ENCODE measurements at regions not wholly inside any gene's neighbourhood (a gene's known extent, or its start where the extent isn't known, plus 50 kb on each side); places are given as distances from the start of the nearest gene placed in this dataset.

- 97% methylated on average over 2 of the region's 2 CpGs for WGBS
- Histone ChIP-seq H3K9me3 (ENCODE audit: insufficient read depth, low read depth, low read length) (no peaks in the 10 kb centered on the region), H3K9ac (ENCODE audit: low read depth, low read length) (no peak overlapping the region), H3K36me3 (ENCODE audit: insufficient read depth, low read length) (no peaks in the 10 kb centered on the region), H3K27ac (ENCODE audit: low read depth, low read length) (no peak overlapping the region), H3K4me3 (ENCODE audit: low read length) (no peak overlapping the region), H3K4me1 (ENCODE audit: insufficient read depth, low read length) (no peaks in the 10 kb centered on the region), H3K27me3 (ENCODE audit: insufficient read depth, low read length) (no peaks in the 10 kb centered on the region)
These were observed 371.3 kb downstream of the GPM6A start for GRCh38 chr4:175440786-175441185.

- Histone ChIP-seq H3K27me3 (ENCODE audit: insufficient read depth, low read length) (no peaks in the 10 kb centered on the region), H3K9ac (ENCODE audit: low read depth, low read length) (no peak overlapping the region), H3K4me1 (ENCODE audit: insufficient read depth, low read length) (no peaks in the 10 kb centered on the region), H3K36me3 (ENCODE audit: insufficient read depth, low read length) (no peaks in the 10 kb centered on the region), H3K4me3 (ENCODE audit: low read length) (no peak overlapping the region), H3K9me3 (ENCODE audit: insufficient read depth, low read depth, low read length) (no peaks in the 10 kb centered on the region), H3K27ac (ENCODE audit: low read depth, low read length) (no peak overlapping the region)
- WGBS, result 97% methylated on average over 7 of the region's 7 CpGs
These were observed 370.8 kb downstream of the GPM6A start for GRCh38 chr4:175441256-175441655.

DNA sequence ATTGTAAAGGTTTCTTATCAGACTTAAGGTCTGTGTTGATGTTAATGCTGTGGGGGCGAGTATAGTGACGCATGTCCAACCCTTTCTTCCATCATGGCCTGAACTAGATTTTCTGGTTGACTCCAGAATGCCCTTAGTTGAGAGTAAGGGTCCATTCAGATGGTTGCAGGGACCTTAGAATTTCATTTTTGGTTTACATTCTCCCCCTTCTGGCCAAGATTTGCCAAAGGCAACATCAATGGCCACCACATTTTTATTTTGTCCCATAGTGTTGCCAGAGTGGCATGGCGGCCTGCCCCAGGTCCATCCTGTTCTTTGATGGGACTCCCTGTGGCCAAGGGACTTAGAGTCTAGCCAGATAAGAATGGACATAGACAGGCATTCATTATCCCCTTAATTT is 368.5 kb downstream of the GPM6A start:
- no peaks in the 10 kb centered on the region for H3K9me3 ChIP-seq (ENCODE audit: insufficient read depth, low read depth, low read length)
- H3K36me3 ChIP-seq (ENCODE audit: insufficient read depth, low read length), result no peaks in the 10 kb centered on the region
- no peak overlapping the region for H3K9ac ChIP-seq (ENCODE audit: low read depth, low read length)
- no peak overlapping the region for H3K27ac ChIP-seq (ENCODE audit: low read depth, low read length)
- WGBS, result 90% methylated on average over 2 of the region's 3 CpGs
- no peak overlapping the region for H3K4me3 ChIP-seq (ENCODE audit: low read length)
- no peaks in the 10 kb centered on the region for H3K27me3 ChIP-seq (ENCODE audit: insufficient read depth, low read length)
- H3K4me1 ChIP-seq (ENCODE audit: insufficient read depth, low read length), result no peaks in the 10 kb centered on the region

DNA sequence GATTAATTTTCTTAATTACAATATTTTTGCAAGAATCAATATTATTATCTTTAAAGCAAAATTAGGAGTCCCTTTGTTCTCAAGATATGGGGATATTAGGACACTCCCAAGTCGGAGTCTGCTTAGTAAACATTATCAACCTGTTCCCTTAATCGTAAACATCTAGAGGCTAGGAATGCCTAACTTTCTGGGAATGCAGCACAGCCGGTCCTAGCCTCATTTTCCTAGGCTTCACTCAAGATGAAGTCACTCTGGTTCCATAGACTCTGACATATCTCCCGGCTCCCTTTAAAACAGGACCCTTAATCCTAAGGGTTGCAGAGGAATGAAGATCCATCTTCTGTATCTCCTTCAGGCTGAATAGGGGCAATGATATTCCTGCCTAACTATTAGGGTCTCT is 367.6 kb downstream of the GPM6A start:
- H3K4me1 ChIP-seq (ENCODE audit: insufficient read depth, low read length), result no peaks in the 10 kb centered on the region
- H3K4me3 ChIP-seq (ENCODE audit: low read length), result no peak overlapping the region
- H3K9me3 ChIP-seq (ENCODE audit: insufficient read depth, low read depth, low read length), result no peaks in the 10 kb centered on the region
- no peak overlapping the region for H3K9ac ChIP-seq (ENCODE audit: low read depth, low read length)
- no peaks in the 10 kb centered on the region for H3K36me3 ChIP-seq (ENCODE audit: insufficient read depth, low read length)
- H3K27me3 ChIP-seq (ENCODE audit: insufficient read depth, low read length), result no peaks in the 10 kb centered on the region
- H3K27ac ChIP-seq (ENCODE audit: low read depth, low read length), result no peak overlapping the region
- 96% methylated on average over 4 of the region's 4 CpGs for WGBS

- no peaks in the 10 kb centered on the region for H3K4me1 ChIP-seq (ENCODE audit: insufficient read depth, low read length)
- 95% methylated on average over 1 of the region's 1 CpG for WGBS
- no peaks in the 10 kb centered on the region for H3K9me3 ChIP-seq (ENCODE audit: insufficient read depth, low read depth, low read length)
- no peak overlapping the region for H3K9ac ChIP-seq (ENCODE audit: low read depth, low read length)
- H3K27me3 ChIP-seq (ENCODE audit: insufficient read depth, low read length), result no peaks in the 10 kb centered on the region
- H3K27ac ChIP-seq (ENCODE audit: low read depth, low read length), result no peak overlapping the region
- H3K4me3 ChIP-seq (ENCODE audit: low read length), result no peak overlapping the region
- no peaks in the 10 kb centered on the region for H3K36me3 ChIP-seq (ENCODE audit: insufficient read depth, low read length)
These were observed 365.0 kb downstream of the GPM6A start for GRCh38 chr4:175447016-175447415.

GRCh38 chr4:175450446-175450845 is 361.6 kb downstream of the GPM6A start:
- no peak overlapping the region for H3K9ac ChIP-seq (ENCODE audit: low read depth, low read length)

DNA sequence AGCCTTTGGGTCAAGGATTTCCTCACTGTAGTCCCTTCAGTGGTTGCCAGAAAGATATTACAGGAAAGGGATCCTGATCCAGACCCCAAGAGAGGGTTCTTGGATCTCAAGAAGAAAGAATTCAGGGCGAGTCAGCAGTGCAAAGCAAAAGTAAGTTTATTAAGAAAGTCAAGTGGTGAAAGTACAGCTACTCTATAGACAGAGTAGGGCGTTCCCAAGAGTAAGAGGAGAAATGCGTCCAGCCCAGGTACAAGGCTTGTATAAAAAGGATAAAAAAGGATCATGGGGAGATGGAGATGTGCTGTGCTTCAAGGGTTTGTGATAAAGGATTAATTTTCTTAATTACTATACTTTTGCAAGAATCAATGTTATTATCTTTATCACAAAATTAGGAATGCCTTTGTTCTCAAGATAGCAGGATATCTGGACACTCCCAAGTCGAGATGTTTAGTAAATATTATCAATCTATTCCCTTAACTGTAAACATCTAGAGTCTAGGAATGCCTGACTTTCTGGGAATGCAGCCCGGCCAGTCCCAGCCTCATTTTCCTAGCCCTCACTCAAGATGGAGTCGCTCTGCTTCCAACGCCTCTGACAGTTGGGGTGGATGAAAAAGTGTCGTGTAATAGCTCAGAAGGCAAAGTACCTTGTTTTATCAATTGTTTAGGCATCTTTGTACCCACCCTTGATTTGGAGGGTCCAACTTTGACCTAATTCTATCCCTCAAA is 360.7 kb downstream of the GPM6A start:
- H3K4me1 ChIP-seq (ENCODE audit: insufficient read depth, low read length), result no peaks in the 10 kb centered on the region
- 94% methylated on average over 6 of the region's 8 CpGs for WGBS
- H3K27me3 ChIP-seq (ENCODE audit: insufficient read depth, low read length), result no peaks in the 10 kb centered on the region
- H3K27ac ChIP-seq (ENCODE audit: low read depth, low read length), result no peak overlapping the region
- H3K36me3 ChIP-seq (ENCODE audit: insufficient read depth, low read length), result no peaks in the 10 kb centered on the region
- no peak overlapping the region for H3K4me3 ChIP-seq (ENCODE audit: low read length)
- no peak overlapping the region for H3K9ac ChIP-seq (ENCODE audit: low read depth, low read length)
- 0 out of 2 replicates have a peak, but pooled peaks cover 7% of the 10 kb centered on the region for H3K9me3 ChIP-seq (ENCODE audit: insufficient read depth, low read depth, low read length)

More at GRCh38 chr4:175450446-175450845, 361.6 kb downstream of the GPM6A start:
- Histone ChIP-seq H3K9me3 (ENCODE audit: insufficient read depth, low read depth, low read length) (0 out of 2 replicates have a peak, but pooled peaks cover 7% of the 10 kb centered on the region), H3K36me3 (ENCODE audit: insufficient read depth, low read length) (no peaks in the 10 kb centered on the region), H3K4me1 (ENCODE audit: insufficient read depth, low read length) (no peaks in the 10 kb centered on the region), H3K27me3 (ENCODE audit: insufficient read depth, low read length) (no peaks in the 10 kb centered on the region), H3K4me3 (ENCODE audit: low read length) (no peak overlapping the region), H3K27ac (ENCODE audit: low read depth, low read length) (no peak overlapping the region)

GRCh38 chr4:175453456-175453855 is 358.6 kb downstream of the GPM6A start:
- 93% methylated on average over 2 of the region's 2 CpGs for WGBS
- Histone ChIP-seq H3K9me3 (ENCODE audit: insufficient read depth, low read depth, low read length) (0 out of 2 replicates have a peak, but pooled peaks cover 7% of the 10 kb centered on the region), H3K27ac (ENCODE audit: low read depth, low read length) (no peak overlapping the region), H3K4me1 (ENCODE audit: insufficient read depth, low read length) (no peaks in the 10 kb centered on the region), H3K4me3 (ENCODE audit: low read length) (no peak overlapping the region), H3K27me3 (ENCODE audit: insufficient read depth, low read length) (no peaks in the 10 kb centered on the region), H3K9ac (ENCODE audit: low read depth, low read length) (no peak overlapping the region), H3K36me3 (ENCODE audit: insufficient read depth, low read length) (no peaks in the 10 kb centered on the region)

DNA sequence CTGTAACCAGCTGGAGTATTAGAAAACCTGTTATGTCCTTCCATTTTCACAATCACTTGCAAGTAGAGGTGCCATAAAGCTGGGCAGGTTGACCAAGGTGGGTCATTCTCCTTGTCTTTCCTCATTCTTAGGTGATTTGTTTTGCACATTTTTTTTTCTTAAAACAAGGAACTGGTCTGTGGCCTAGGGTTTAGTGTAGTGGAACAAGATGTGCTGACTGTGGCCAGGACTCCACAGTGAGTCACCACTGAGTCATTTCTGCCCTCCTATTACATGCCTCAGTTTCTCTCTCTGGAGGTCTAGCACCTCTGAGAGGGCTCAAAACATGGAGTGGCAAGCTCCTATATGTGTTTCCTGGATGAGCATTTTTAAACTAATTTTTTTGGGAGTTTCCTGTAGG is 355.9 kb downstream of the GPM6A start:
- H3K27ac ChIP-seq (ENCODE audit: low read depth, low read length), result no peak overlapping the region
- 0 out of 2 replicates have a peak, but pooled peaks cover 7% of the 10 kb centered on the region for H3K9me3 ChIP-seq (ENCODE audit: insufficient read depth, low read depth, low read length)
- H3K9ac ChIP-seq (ENCODE audit: low read depth, low read length), result no peak overlapping the region
- H3K4me1 ChIP-seq (ENCODE audit: insufficient read depth, low read length), result no peaks in the 10 kb centered on the region
- no peaks in the 10 kb centered on the region for H3K27me3 ChIP-seq (ENCODE audit: insufficient read depth, low read length)
- H3K4me3 ChIP-seq (ENCODE audit: low read length), result no peak overlapping the region
- no peaks in the 10 kb centered on the region for H3K36me3 ChIP-seq (ENCODE audit: insufficient read depth, low read length)

DNA sequence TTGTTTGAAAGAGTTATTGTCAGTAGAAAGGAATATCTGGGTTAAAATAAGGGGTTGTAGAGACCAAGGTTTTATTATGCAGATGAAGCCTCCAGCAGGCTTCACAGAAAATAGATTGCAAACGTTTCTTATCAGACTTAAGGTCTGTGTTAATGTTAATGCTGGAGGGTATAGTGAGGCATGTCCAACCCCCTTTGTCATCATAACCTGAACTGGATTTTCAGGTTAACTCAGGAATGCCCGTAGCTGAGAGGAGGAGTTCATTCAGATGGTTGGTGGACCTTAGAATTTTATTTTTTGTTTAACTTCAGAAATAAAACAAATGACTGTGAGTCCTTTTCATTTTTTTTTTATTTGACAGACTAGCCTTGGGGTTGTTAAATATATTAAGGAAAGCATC is 354.1 kb downstream of the GPM6A start:
- no peaks in the 10 kb centered on the region for H3K36me3 ChIP-seq (ENCODE audit: insufficient read depth, low read length)
- WGBS, result 65% methylated on average over 2 of the region's 2 CpGs
- H3K27ac ChIP-seq (ENCODE audit: low read depth, low read length), result no peak overlapping the region
- H3K4me3 ChIP-seq (ENCODE audit: low read length), result no peak overlapping the region
- H3K9me3 ChIP-seq (ENCODE audit: insufficient read depth, low read depth, low read length), result 0 out of 2 replicates have a peak, but pooled peaks cover 7% of the 10 kb centered on the region
- H3K27me3 ChIP-seq (ENCODE audit: insufficient read depth, low read length), result no peaks in the 10 kb centered on the region
- no peaks in the 10 kb centered on the region for H3K4me1 ChIP-seq (ENCODE audit: insufficient read depth, low read length)
- H3K9ac ChIP-seq (ENCODE audit: low read depth, low read length), result no peak overlapping the region

GRCh38 chr4:175459571-175459970 is 352.5 kb downstream of the GPM6A start:
- Histone ChIP-seq H3K9me3 (ENCODE audit: insufficient read depth, low read depth, low read length) (0 out of 2 replicates have a peak, but pooled peaks cover 4% of the 10 kb centered on the region), H3K27me3 (ENCODE audit: insufficient read depth, low read length) (no peaks in the 10 kb centered on the region), H3K4me1 (ENCODE audit: insufficient read depth, low read length) (no peaks in the 10 kb centered on the region), H3K9ac (ENCODE audit: low read depth, low read length) (no peak overlapping the region), H3K4me3 (ENCODE audit: low read length) (no peak overlapping the region), H3K36me3 (ENCODE audit: insufficient read depth, low read length) (no peaks in the 10 kb centered on the region), H3K27ac (ENCODE audit: low read depth, low read length) (no peak overlapping the region)

DNA sequence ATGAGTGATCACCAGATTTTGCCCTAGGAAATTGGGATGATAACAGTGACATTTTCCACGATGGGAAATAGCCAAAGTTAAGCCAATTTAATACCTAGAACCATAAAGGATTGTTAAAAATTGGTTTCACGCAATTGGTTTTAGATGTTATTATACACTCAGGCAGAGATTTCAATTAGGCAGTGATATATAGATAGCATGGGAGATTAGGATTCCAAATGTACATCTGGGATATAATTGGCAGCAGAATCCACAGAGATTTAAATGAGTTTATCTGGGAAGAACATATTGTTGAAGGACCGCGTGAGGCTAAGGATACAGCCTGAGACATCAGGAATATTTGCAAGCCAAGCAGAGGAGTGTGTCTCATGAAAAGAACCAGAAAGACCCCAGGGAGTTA is 351.6 kb downstream of the GPM6A start:
- WGBS, result 91% methylated on average over 4 of the region's 4 CpGs
- H3K27me3 ChIP-seq (ENCODE audit: insufficient read depth, low read length), result no peaks in the 10 kb centered on the region
- no peaks in the 10 kb centered on the region for H3K4me1 ChIP-seq (ENCODE audit: insufficient read depth, low read length)
- H3K27ac ChIP-seq (ENCODE audit: low read depth, low read length), result no peak overlapping the region
- no peak overlapping the region for H3K4me3 ChIP-seq (ENCODE audit: low read length)
- no peak overlapping the region for H3K9ac ChIP-seq (ENCODE audit: low read depth, low read length)
- H3K36me3 ChIP-seq (ENCODE audit: insufficient read depth, low read length), result no peaks in the 10 kb centered on the region
- no peaks in the 10 kb centered on the region for H3K9me3 ChIP-seq (ENCODE audit: insufficient read depth, low read depth, low read length)

All from HUES64 (cell line).